ENCODE measurements at regions not wholly inside any gene's neighbourhood (a gene's known extent, or its start where the extent isn't known, plus 50 kb on each side); places are given as distances from the start of the nearest gene placed in this dataset.

GRCh38 chr14:65354131-65354530, 58.4 kb upstream of the FUT8 start:
- DNase-seq (ENCODE audit: low read depth) = no peak
- no peak for TF ChIP-seq CTCF (IDR thresholded peaks at IDR 0.05; ENCODE audit: insufficient read depth, low read length, poor library complexity, severe bottlenecking)
- Histone ChIP-seq H3K4me3 (ENCODE audit: low read depth, low read length) (no peak overlapping the region), H3K27me3 (ENCODE audit: control insufficient read depth, insufficient read depth, low read length) (no peaks in the 10 kb centered on the region), H3K36me3 (ENCODE audit: control insufficient read depth, insufficient read depth, low read length) (no peaks in the 10 kb centered on the region)

- H3K4me3 ChIP-seq (ENCODE audit: low read depth, low read length) = no peak overlapping the region
- DNase-seq (ENCODE audit: low read depth) = no peak
- H3K27me3 ChIP-seq (ENCODE audit: control insufficient read depth, insufficient read depth, low read length) = no peaks in the 10 kb centered on the region
- no peaks in the 10 kb centered on the region for H3K36me3 ChIP-seq (ENCODE audit: control insufficient read depth, insufficient read depth, low read length)
- TF ChIP-seq CTCF (IDR thresholded peaks at IDR 0.05; ENCODE audit: insufficient read depth, low read length, poor library complexity, severe bottlenecking) = no peak
Observed at GRCh38 chr14:65354715-65355114, 57.8 kb upstream of the FUT8 start.

GRCh38 chr14:65356327-65356836, 56.1 kb upstream of the FUT8 start:
- TF ChIP-seq CTCF (IDR thresholded peaks at IDR 0.05; ENCODE audit: insufficient read depth, low read length, poor library complexity, severe bottlenecking) = no peak
- Histone ChIP-seq H3K4me3 (ENCODE audit: low read depth, low read length) (no peak overlapping the region), H3K27me3 (ENCODE audit: control insufficient read depth, insufficient read depth, low read length) (no peaks in the 10 kb centered on the region), H3K36me3 (ENCODE audit: control insufficient read depth, insufficient read depth, low read length) (no peaks in the 10 kb centered on the region)
- DNase-seq (ENCODE audit: low read depth) = peak; percentile 94

DNA sequence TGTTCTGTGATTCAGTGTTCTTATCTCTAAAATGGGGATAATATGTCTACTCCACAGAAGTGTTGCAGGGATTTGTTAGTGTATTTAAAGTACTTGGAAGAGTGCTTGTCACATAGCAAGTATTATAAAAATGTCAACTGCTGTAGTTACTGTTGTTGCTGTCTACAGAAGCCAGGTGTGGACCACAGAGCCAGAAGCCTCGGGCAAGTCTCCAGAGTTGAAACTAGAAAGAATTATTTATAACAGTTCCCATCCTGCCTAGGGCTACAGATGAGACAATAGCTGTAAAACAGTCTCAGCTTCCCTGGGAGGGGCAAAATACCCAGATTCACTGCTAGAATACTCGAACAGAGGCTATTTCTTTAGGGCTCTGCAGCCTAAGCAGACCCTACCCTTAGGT, 55.4 kb upstream of the FUT8 start:
- DNase-seq (ENCODE audit: low read depth) = no peak
- no peaks in the 10 kb centered on the region for H3K27me3 ChIP-seq (ENCODE audit: control insufficient read depth, insufficient read depth, low read length)
- no peak overlapping the region for H3K4me3 ChIP-seq (ENCODE audit: low read depth, low read length)

GRCh38 chr14:65357689-65358088, 54.8 kb upstream of the FUT8 start:
- H3K4me3 ChIP-seq (ENCODE audit: low read depth, low read length) = no peak overlapping the region
- DNase-seq (ENCODE audit: low read depth) = no peak
- H3K27me3 ChIP-seq (ENCODE audit: control insufficient read depth, insufficient read depth, low read length) = no peaks in the 10 kb centered on the region
- TF ChIP-seq CTCF (IDR thresholded peaks at IDR 0.05; ENCODE audit: insufficient read depth, low read length, poor library complexity, severe bottlenecking) = no peak
- H3K36me3 ChIP-seq (ENCODE audit: control insufficient read depth, insufficient read depth, low read length) = no peaks in the 10 kb centered on the region

More for the DNA sequence above, 55.4 kb upstream of the FUT8 start:
- no peak for TF ChIP-seq CTCF (IDR thresholded peaks at IDR 0.05; ENCODE audit: insufficient read depth, low read length, poor library complexity, severe bottlenecking)
- no peaks in the 10 kb centered on the region for H3K36me3 ChIP-seq (ENCODE audit: control insufficient read depth, insufficient read depth, low read length)

GRCh38 chr14:65359503-65359902, 53.0 kb upstream of the FUT8 start:
- no peaks in the 10 kb centered on the region for H3K27me3 ChIP-seq (ENCODE audit: control insufficient read depth, insufficient read depth, low read length)
- H3K36me3 ChIP-seq (ENCODE audit: control insufficient read depth, insufficient read depth, low read length) = no peaks in the 10 kb centered on the region
- TF ChIP-seq CTCF (IDR thresholded peaks at IDR 0.05; ENCODE audit: insufficient read depth, low read length, poor library complexity, severe bottlenecking) = no peak
- DNase-seq (ENCODE audit: low read depth) = no peak
- no peak overlapping the region for H3K4me3 ChIP-seq (ENCODE audit: low read depth, low read length)
